HG02588 (cell line): ENCODE measurements at regions not wholly inside any gene's neighbourhood (a gene's known extent, or its start where the extent isn't known, plus 50 kb on each side); places are given as distances from the start of the nearest gene placed in this dataset.

Experiments used
- ATAC-seq: cut with Tn5 transposase; IDR thresholded peaks from one replicate; pipeline ENCODE4 v1.9.1; 2021; ENCODE audit warnings: mild to moderate bottlenecking, moderate library complexity; ENCODE audit not compliant: unreplicated experiment

GRCh38 chr4:130563185-130563888 is 1467.4 kb downstream of the C4orf33 start:
- ATAC-seq: no peak

- no peak for ATAC-seq
Observed at GRCh38 chr4:130563889-130564418, 1468.0 kb downstream of the C4orf33 start.

GRCh38 chr4:130568746-130569145 is 1472.8 kb downstream of the C4orf33 start:
- no peak for ATAC-seq

GRCh38 chr4:130573742-130574141 is 1477.8 kb downstream of the C4orf33 start:
- no peak for ATAC-seq

GRCh38 chr4:130574215-130574614 is 1478.3 kb downstream of the C4orf33 start:
- no peak for ATAC-seq

- no peak for ATAC-seq
Observed at GRCh38 chr4:130576218-130576617, 1480.3 kb downstream of the C4orf33 start.

GRCh38 chr4:130591091-130591490 is 1495.1 kb downstream of the C4orf33 start:
- ATAC-seq: no peak

- ATAC-seq: no peak
Observed at GRCh38 chr4:130600706-130601105, 1504.8 kb downstream of the C4orf33 start.

GRCh38 chr4:130603043-130603442 is 1507.1 kb downstream of the C4orf33 start:
- ATAC-seq: no peak

GRCh38 chr4:130608121-130608520 is 1512.2 kb downstream of the C4orf33 start:
- ATAC-seq: no peak

- no peak for ATAC-seq
Observed at GRCh38 chr4:130628531-130628930, 1532.6 kb downstream of the C4orf33 start.

- no peak for ATAC-seq
Observed at GRCh38 chr4:130632731-130633604, 1537.0 kb downstream of the C4orf33 start.

GRCh38 chr4:130636486-130636885 is 1540.5 kb downstream of the C4orf33 start:
- ATAC-seq: no peak

- no peak for ATAC-seq
Observed at GRCh38 chr4:130640592-130640991, 1544.6 kb downstream of the C4orf33 start.

GRCh38 chr4:130646886-130647285 is 1550.9 kb downstream of the C4orf33 start:
- no peak for ATAC-seq

- no peak for ATAC-seq
Observed at GRCh38 chr4:130648570-130648969, 1552.6 kb downstream of the C4orf33 start.

- ATAC-seq: no peak
Observed at GRCh38 chr4:130653842-130654241, 1557.9 kb downstream of the C4orf33 start.

GRCh38 chr4:130659320-130659719 is 1563.4 kb downstream of the C4orf33 start:
- no peak for ATAC-seq

GRCh38 chr4:130668859-130669258 is 1572.9 kb downstream of the C4orf33 start:
- no peak for ATAC-seq

- no peak for ATAC-seq
Observed at GRCh38 chr4:130675266-130675665, 1579.3 kb downstream of the C4orf33 start.

GRCh38 chr4:130689181-130689580 is 1593.2 kb downstream of the C4orf33 start:
- no peak for ATAC-seq

GRCh38 chr4:130698251-130698650 is 1602.3 kb downstream of the C4orf33 start:
- ATAC-seq: no peak
